Transverse colon (tissue), 3 donors: ENCODE measurements at regions not wholly inside any gene's neighbourhood (a gene's known extent, or its start where the extent isn't known, plus 50 kb on each side); places are given as distances from the start of the nearest gene placed in this dataset.

Source experiments
- CTCF ChIP-seq, 5 experiments: fragments of 200-600 bp in 3 of 5; fragments of 450-650 bp in 2 of 5; sonication (generic) in 3 of 5; IDR thresholded peaks; 1 replicate in 2 of 5; 2 replicates in 3 of 5; pipeline ENCODE4 v1.5.1; 2016 to 2017; ENCODE audit warnings: antibody characterized with exemption in 5 of 5, inconsistent platforms in 3 of 5, mild to moderate bottlenecking in 2 of 5, moderate library complexity in 1 of 5
- EP300 ChIP-seq: sonication (generic); formaldehyde crosslinking; IDR thresholded peaks from one replicate; pipeline ENCODE4 v1.6.1; 2017; ENCODE audit warnings: antibody characterized with exemption, low read depth
- POLR2A ChIP-seq: fragments of 450-650 bp; IDR thresholded peaks from one replicate; pipeline ENCODE4 v1.6.1; 2016; ENCODE audit warnings: antibody characterized with exemption, mild to moderate bottlenecking, moderate library complexity

- TF ChIP-seq CTCF (IDR thresholded peaks at IDR 0.05), result no peak
- TF ChIP-seq POLR2A, result no peak
- no peak for TF ChIP-seq EP300
Observed at GRCh38 chr7:27412164-27412563, 169.6 kb downstream of the EVX1 start.
